ENCODE measurements at regions not wholly inside any gene's neighbourhood (a gene's known extent, or its start where the extent isn't known, plus 50 kb on each side); places are given as distances from the start of the nearest gene placed in this dataset.

DNA sequence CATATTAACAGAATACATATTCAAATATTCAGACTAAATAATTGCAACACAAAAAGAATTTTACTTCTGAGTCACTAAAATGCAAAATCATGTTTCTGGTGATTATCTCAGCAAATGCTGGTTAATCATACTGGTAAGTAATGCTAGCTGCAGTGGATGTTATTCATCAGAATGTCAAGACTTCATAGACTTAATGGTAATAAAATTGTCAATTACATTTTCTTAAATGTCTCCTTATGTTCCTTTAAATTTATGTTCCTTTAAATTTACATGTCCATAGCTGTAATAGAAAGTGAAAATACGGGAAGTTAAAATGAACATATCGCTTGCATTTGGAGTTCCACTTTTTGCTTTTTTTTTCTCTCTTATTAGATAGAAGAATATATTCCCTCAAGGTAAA is 853.0 kb downstream of the SLITRK6 start:
- no peak for TF ChIP-seq POLR2A (IDR thresholded peaks at IDR 0.05)
- TF ChIP-seq, protein P1, sequence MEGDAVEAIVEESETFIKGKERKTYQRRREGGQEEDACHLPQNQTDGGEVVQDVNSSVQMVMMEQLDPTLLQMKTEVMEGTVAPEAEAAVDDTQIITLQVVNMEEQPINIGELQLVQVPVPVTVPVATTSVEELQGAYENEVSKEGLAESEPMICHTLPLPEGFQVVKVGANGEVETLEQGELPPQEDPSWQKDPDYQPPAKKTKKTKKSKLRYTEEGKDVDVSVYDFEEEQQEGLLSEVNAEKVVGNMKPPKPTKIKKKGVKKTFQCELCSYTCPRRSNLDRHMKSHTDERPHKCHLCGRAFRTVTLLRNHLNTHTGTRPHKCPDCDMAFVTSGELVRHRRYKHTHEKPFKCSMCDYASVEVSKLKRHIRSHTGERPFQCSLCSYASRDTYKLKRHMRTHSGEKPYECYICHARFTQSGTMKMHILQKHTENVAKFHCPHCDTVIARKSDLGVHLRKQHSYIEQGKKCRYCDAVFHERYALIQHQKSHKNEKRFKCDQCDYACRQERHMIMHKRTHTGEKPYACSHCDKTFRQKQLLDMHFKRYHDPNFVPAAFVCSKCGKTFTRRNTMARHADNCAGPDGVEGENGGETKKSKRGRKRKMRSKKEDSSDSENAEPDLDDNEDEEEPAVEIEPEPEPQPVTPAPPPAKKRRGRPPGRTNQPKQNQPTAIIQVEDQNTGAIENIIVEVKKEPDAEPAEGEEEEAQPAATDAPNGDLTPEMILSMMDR (IDR thresholded peaks at IDR 0.05) = no peak
